SU-DHL-6 (cell line): ENCODE measurements at regions not wholly inside any gene's neighbourhood (a gene's known extent, or its start where the extent isn't known, plus 50 kb on each side); places are given as distances from the start of the nearest gene placed in this dataset.
"Not testable (repeated sequence)": the region's sequence is repeated elsewhere in the genome, so short reads cannot be mapped to it uniquely, and the experiment has no call there.

ENCODE experiments used
- H2AFZ ChIP-seq: fragments of 200-600 bp; sonication (generic); 2 replicates; pipeline ENCODE4 v1.6.1; 2014; ENCODE audit warnings: low read depth, mild to moderate bottlenecking, moderate library complexity, mixed read lengths, antibody characterized with exemption, low read length; ENCODE audit not compliant: severe bottlenecking
- H3F3A ChIP-seq: fragments of 200-600 bp; shearing (Covaris generic); 2 replicates; pipeline ENCODE4 v1.6.0; 2016; ENCODE audit warnings: antibody characterized with exemption, mild to moderate bottlenecking; ENCODE audit not compliant: insufficient read depth
- H3K27ac ChIP-seq: fragments of 200-600 bp; sonication (generic); 2 replicates; pipeline ENCODE4 v1.5.1; 2016; ENCODE audit warnings: low read depth, mild to moderate bottlenecking, low read length, moderate library complexity, mixed read lengths
- H3K27me3 ChIP-seq: fragments of 200-600 bp; sonication (generic), shearing (Covaris generic); 2 replicates; pipeline ENCODE4 v1.6.0; 2014; ENCODE audit warnings: mild to moderate bottlenecking, low read length
- H3K36me3 ChIP-seq: fragments of 200-600 bp; sonication (generic); 2 replicates; pipeline ENCODE4 v1.6.1; 2014; ENCODE audit warnings: mild to moderate bottlenecking, low read length, mixed read lengths
- H3K4me2 ChIP-seq: fragments of 300-600, 200-600 bp; shearing (Covaris generic), sonication (generic); 2 replicates; pipeline ENCODE4 v1.6.0; 2014; ENCODE audit warnings: low read length, low read depth, mild to moderate bottlenecking; ENCODE audit not compliant: poor library complexity, severe bottlenecking
- H3K4me3 ChIP-seq: fragments of 200-600 bp; sonication (generic); 2 replicates; pipeline ENCODE4 v1.5.1; 2014; ENCODE audit warnings: antibody characterized with exemption, low read length, mild to moderate bottlenecking, mixed read lengths; ENCODE audit not compliant: insufficient read depth, poor library complexity, severe bottlenecking
- H3K79me2 ChIP-seq: fragments of 200-600 bp; sonication (generic); 2 replicates; pipeline ENCODE4 v1.6.1; 2014; ENCODE audit warnings: mild to moderate bottlenecking, low read length, moderate library complexity; ENCODE audit not compliant: insufficient read depth
- H3K9ac ChIP-seq: fragments of 200-600 bp; sonication (generic); 2 replicates; pipeline ENCODE4 v1.7.0; 2014; ENCODE audit warnings: mild to moderate bottlenecking, low read length
- H3K9me2 ChIP-seq: fragments of 200-600 bp; sonication (generic); replicated peaks from 2 replicates; pipeline ENCODE4 v1.6.1; 2014; ENCODE audit warnings: low read length; ENCODE audit not compliant: insufficient read depth
- H3K9me3 ChIP-seq: fragments of 200-600 bp; sonication (generic); 2 replicates; pipeline ENCODE4 v1.6.1; 2014; ENCODE audit warnings: low read length, mixed read lengths; ENCODE audit not compliant: insufficient read depth
- H4K20me1 ChIP-seq: fragments of 200-600 bp; sonication (generic); 2 replicates; pipeline ENCODE4 v1.6.1; 2014; ENCODE audit warnings: low read depth, mild to moderate bottlenecking, antibody characterized with exemption, low read length, moderate library complexity, mixed read lengths
- EZH2phosphoT487 ChIP-seq: fragments of 200-600 bp; sonication (generic), shearing (Covaris generic); conservative IDR thresholded peaks from 2 replicates; pipeline ENCODE4 v1.6.1; 2018; ENCODE audit warnings: mild to moderate bottlenecking, antibody characterized with exemption, low read length, moderate library complexity, mixed read lengths
- TF ChIP-seq, protein P1 (sequence below): fragments of 200-600 bp; sonication (generic); IDR thresholded peaks from one replicate; pipeline ENCODE4 v1.5.1; 2017; ENCODE audit warnings: antibody characterized with exemption, mild to moderate bottlenecking, low read length, moderate library complexity; ENCODE audit not compliant: insufficient read depth, poor library complexity, severe bottlenecking

DNA sequence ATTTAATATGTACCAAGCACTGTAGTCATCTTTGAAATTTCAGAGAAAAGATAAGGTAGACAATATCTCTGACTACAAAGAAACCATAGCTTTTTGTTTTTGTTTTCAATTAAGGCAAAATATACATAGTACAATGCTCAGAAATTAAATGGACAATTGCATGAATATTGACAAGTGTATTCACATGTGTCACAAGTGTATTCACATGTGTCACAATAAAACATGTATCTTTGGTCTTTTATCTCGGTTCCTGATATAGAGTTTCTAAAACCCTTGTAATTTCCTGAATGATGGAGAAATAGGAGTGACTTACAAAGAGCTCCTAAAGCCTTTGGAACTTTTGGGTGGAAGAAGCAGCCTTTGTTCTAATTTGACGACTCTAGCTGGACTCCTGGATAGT is 756.4 kb downstream of the EPHA4 start:
- TF ChIP-seq, protein P1, sequence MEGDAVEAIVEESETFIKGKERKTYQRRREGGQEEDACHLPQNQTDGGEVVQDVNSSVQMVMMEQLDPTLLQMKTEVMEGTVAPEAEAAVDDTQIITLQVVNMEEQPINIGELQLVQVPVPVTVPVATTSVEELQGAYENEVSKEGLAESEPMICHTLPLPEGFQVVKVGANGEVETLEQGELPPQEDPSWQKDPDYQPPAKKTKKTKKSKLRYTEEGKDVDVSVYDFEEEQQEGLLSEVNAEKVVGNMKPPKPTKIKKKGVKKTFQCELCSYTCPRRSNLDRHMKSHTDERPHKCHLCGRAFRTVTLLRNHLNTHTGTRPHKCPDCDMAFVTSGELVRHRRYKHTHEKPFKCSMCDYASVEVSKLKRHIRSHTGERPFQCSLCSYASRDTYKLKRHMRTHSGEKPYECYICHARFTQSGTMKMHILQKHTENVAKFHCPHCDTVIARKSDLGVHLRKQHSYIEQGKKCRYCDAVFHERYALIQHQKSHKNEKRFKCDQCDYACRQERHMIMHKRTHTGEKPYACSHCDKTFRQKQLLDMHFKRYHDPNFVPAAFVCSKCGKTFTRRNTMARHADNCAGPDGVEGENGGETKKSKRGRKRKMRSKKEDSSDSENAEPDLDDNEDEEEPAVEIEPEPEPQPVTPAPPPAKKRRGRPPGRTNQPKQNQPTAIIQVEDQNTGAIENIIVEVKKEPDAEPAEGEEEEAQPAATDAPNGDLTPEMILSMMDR = no peak
- TF ChIP-seq EZH2phosphoT487 = no peak
- H3K9me2 ChIP-seq = no peaks in the 10 kb centered on the region
- H2AFZ ChIP-seq = no peak overlapping the region
- H3K4me2 ChIP-seq = no peak overlapping the region
- no peak overlapping the region for H3K4me3 ChIP-seq
- H3F3A ChIP-seq = no peaks in the 10 kb centered on the region
- no peak overlapping the region for H3K9ac ChIP-seq
- H3K79me2 ChIP-seq = no peaks in the 10 kb centered on the region
- H3K9me3 ChIP-seq = no peaks in the 10 kb centered on the region
- H3K36me3 ChIP-seq = no peaks in the 10 kb centered on the region
- H3K27me3 ChIP-seq = no peaks in the 10 kb centered on the region
- H3K27ac ChIP-seq = no peak overlapping the region
- no peaks in the 10 kb centered on the region for H4K20me1 ChIP-seq

DNA sequence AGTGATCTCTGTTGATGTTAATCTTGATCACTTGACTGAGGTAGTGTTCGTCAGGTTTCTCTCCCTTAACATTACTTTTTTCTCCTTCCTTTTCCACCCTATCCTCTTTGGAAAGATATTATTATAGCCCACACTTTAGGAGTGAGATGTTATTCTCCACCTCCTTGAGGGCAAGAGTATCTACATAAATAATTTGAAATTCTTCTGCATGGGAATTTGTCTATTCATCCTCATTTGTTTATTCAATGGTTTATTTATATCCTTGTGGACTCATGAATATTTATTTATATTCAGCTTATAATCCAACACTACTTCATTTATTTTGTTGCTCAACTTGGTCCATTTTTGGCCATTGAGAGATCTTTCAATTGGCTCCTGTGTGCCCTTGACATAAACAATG is 750.4 kb downstream of the EPHA4 start:
- Histone ChIP-seq H2AFZ (no peak overlapping the region), H3K4me3 (no peak overlapping the region), H3K79me2 (no peaks in the 10 kb centered on the region), H3K27ac (no peak overlapping the region), H3K4me2 (no peak overlapping the region), H3K9me2 (no peaks in the 10 kb centered on the region), H3K9ac (no peak overlapping the region), H4K20me1 (no peaks in the 10 kb centered on the region), H3K36me3 (no peaks in the 10 kb centered on the region), H3K9me3 (no peaks in the 10 kb centered on the region), H3F3A (no peaks in the 10 kb centered on the region), H3K27me3 (no peaks in the 10 kb centered on the region)
- TF ChIP-seq, protein P1 = no peak
- TF ChIP-seq EZH2phosphoT487 = no peak

DNA sequence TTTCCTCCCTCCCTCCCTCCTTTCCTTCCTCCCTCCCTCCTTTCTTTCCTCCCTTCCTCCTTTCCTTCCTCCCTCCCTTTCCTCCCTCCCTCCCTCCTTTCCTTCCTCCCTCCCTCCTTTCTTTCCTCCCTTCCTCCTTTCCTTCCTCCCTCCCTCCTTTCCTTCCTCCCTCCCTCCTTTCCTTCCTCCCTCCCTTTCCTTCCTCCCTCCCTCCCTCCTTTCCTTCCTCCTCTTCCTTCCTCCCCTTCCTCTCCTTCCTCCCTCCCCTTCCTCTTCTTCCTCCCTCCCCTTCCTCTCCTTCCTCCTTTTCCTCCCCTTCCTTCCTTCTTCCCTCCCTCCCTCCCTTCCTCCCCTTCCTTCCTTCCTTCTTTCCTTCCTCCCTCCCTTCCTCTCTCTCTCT is 748.5 kb downstream of the EPHA4 start:
- not testable (repeated sequence) for H3K27ac ChIP-seq, H3K9me2 ChIP-seq, H3K79me2 ChIP-seq, H3K9me3 ChIP-seq, H3F3A ChIP-seq, H3K4me2 ChIP-seq, H3K9ac ChIP-seq, H4K20me1 ChIP-seq, H2AFZ ChIP-seq, H3K4me3 ChIP-seq, H3K36me3 ChIP-seq, H3K27me3 ChIP-seq

DNA sequence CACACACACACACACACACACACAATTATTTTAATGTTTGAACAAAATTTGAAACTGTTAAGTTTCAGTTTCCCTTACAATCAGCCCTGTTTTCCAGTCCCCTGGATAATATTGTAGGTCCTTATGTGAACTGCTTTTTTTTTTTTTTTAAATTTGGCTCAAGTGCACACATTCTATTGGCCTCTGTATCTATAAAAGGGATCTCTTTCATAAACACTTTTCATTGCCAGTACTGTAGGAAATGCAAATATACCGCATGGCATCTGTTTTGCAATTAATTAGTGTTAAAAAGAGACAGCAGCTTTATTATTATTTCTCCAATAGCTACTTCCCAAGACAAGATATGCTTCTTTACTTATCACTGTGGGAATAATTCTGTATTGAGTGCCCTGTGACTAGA is 738.7 kb downstream of the EPHA4 start:
- no peak overlapping the region for H3K27ac ChIP-seq
- no peaks in the 10 kb centered on the region for H4K20me1 ChIP-seq
- no peaks in the 10 kb centered on the region for H3K9me2 ChIP-seq
- no peaks in the 10 kb centered on the region for H3K36me3 ChIP-seq
- H3K79me2 ChIP-seq = no peaks in the 10 kb centered on the region
- TF ChIP-seq, protein P1 = no peak
- TF ChIP-seq EZH2phosphoT487 = no peak
- no peak overlapping the region for H2AFZ ChIP-seq
- no peak overlapping the region for H3K9ac ChIP-seq
- H3K27me3 ChIP-seq = no peaks in the 10 kb centered on the region
- no peaks in the 10 kb centered on the region for H3F3A ChIP-seq
- H3K4me2 ChIP-seq = no peak overlapping the region
- H3K4me3 ChIP-seq = no peak overlapping the region
- no peaks in the 10 kb centered on the region for H3K9me3 ChIP-seq
